H1 (cell line): ENCODE measurements at regions not wholly inside any gene's neighbourhood (a gene's known extent, or its start where the extent isn't known, plus 50 kb on each side); places are given as distances from the start of the nearest gene placed in this dataset.

ENCODE experiments used
- CTCF ChIA-PET: fragments of 300-600 bp; sonication (Branson Sonifier 250); formaldehyde crosslinking; loops from one replicate; lab custom pipeline; 2021; ENCODE audit not compliant: partially characterized antibody; lab: Charles Lee
- POLR2A ChIA-PET: fragments of 300-600 bp; sonication (Branson Sonifier 250); formaldehyde crosslinking; loops from one replicate; lab custom pipeline; 2021; ENCODE audit warnings: inconsistent platforms; ENCODE audit not compliant: partially characterized antibody; lab: Charles Lee
- DNase-seq, 2 experiments: peaks; one replicate each; pipeline versions ENCODE4 v3.0.0 to v3.0.0-alpha.2; 2010 to 2022; ENCODE audit warnings: low spot score in 2 of 2, low read depth in 1 of 2, mixed read lengths in 1 of 2
- FAIRE-seq: peaks from 2 replicates; lab custom pipeline; 2011; peaks lifted over from hg19 to GRCh38; lab: Jason Lieb, UNC
- H2AFZ ChIP-seq: 2 replicates; pipeline ENCODE4 v1.8.1; 2012; ENCODE audit warnings: low read length, inconsistent platforms
- H2AK5ac ChIP-seq: 2 replicates; pipeline ENCODE4 v1.6.1; 2013; ENCODE audit warnings: low read depth, low read length
- H2BK120ac ChIP-seq: replicated peaks from 2 replicates; pipeline ENCODE3; 2013; ENCODE audit warnings: low read depth, low read length, inconsistent platforms
- H2BK12ac ChIP-seq: 2 replicates; pipeline ENCODE4 v1.6.1; 2013; ENCODE audit warnings: low read depth, low read length
- H2BK15ac ChIP-seq: 2 replicates; pipeline ENCODE4 v1.6.1; 2013; ENCODE audit warnings: low read length
- H2BK20ac ChIP-seq: 2 replicates; pipeline ENCODE4 v1.6.1; 2013; ENCODE audit warnings: low read length
- H2BK5ac ChIP-seq: 2 replicates; pipeline ENCODE4 v1.6.1; 2013; ENCODE audit warnings: low read depth, low read length
- H3K14ac ChIP-seq: 2 replicates; pipeline ENCODE4 v1.6.1; 2013; ENCODE audit warnings: inconsistent platforms; ENCODE audit not compliant: insufficient read length
- H3K18ac ChIP-seq: 2 replicates; pipeline ENCODE4 v1.6.1; 2013; ENCODE audit warnings: low read length; ENCODE audit errors: extremely low read depth
- H3K23ac ChIP-seq: 2 replicates; pipeline ENCODE4 v1.6.1; 2013; ENCODE audit warnings: inconsistent platforms; ENCODE audit not compliant: insufficient read length
- H3K23me2 ChIP-seq: 2 replicates; pipeline ENCODE4 v1.6.1; 2013; ENCODE audit warnings: low read depth, low read length
- H3K27ac ChIP-seq: 2 replicates; pipeline ENCODE4 v1.6.1; 2011; ENCODE audit warnings: low read depth, low read length, inconsistent platforms
- H3K27me3 ChIP-seq, 4 experiments: replicated peaks in 1 of 4; 1 replicate in 1 of 4; 2 replicates in 3 of 4; pipeline versions ENCODE4 v1.6.1 to v1.8.1; 2011 to 2013; ENCODE audit warnings: low read length in 3 of 4, mild to moderate bottlenecking in 3 of 4, inconsistent platforms in 2 of 4, mixed read lengths in 2 of 4, moderate library complexity in 1 of 4; ENCODE audit not compliant: control insufficient read depth in 3 of 4, insufficient read depth in 3 of 4; ENCODE audit errors: extremely low read depth in 1 of 4
- H3K36me3 ChIP-seq, 4 experiments: 2 replicates each; pipeline versions ENCODE4 v1.6.1 to v1.8.1; 2011 to 2013; ENCODE audit warnings: mild to moderate bottlenecking in 4 of 4, low read length in 3 of 4, moderate library complexity in 2 of 4, control low read depth in 1 of 4, inconsistent platforms in 1 of 4; ENCODE audit not compliant: insufficient read depth in 4 of 4, control insufficient read depth in 2 of 4
- H3K4ac ChIP-seq: replicated peaks from 2 replicates; pipeline ENCODE3; 2013; ENCODE audit warnings: low read length, low read depth, mixed read lengths, inconsistent platforms; ENCODE audit not compliant: insufficient read length
- H3K4me1 ChIP-seq, 4 experiments: replicated peaks in 1 of 4; 1 replicate in 1 of 4; 2 replicates in 3 of 4; pipeline versions ENCODE4 v1.6.1 to v1.8.1; 2011 to 2013; ENCODE audit warnings: low read length in 3 of 4, inconsistent platforms in 2 of 4, mixed read lengths in 1 of 4; ENCODE audit not compliant: insufficient read depth in 4 of 4, control insufficient read depth in 3 of 4
- H3K4me2 ChIP-seq, 2 experiments: 2 replicates each; pipeline versions ENCODE4 v1.6.1 to v1.8.1; 2011 to 2013; ENCODE audit warnings: low read depth in 2 of 2, low read length in 2 of 2, control low read depth in 1 of 2, inconsistent platforms in 1 of 2, mild to moderate bottlenecking in 1 of 2; ENCODE audit not compliant: insufficient read depth in 1 of 2
- H3K4me3 ChIP-seq, 4 experiments: fragments of 200-600, 300-600 bp in 1 of 4; sonication (generic), shearing (Covaris generic), sonication (Bioruptor Twin) in 1 of 4; 2 replicates each; pipeline versions ENCODE4 v1.5.1 to v1.8.1; 2011 to 2016; ENCODE audit warnings: low read length in 4 of 4, low read depth in 3 of 4, control low read depth in 2 of 4, inconsistent platforms in 2 of 4, mild to moderate bottlenecking in 2 of 4, mixed read lengths in 1 of 4, moderate library complexity in 1 of 4; ENCODE audit not compliant: insufficient read depth in 2 of 4; ENCODE audit errors: extremely low read depth in 1 of 4
- H3K56ac ChIP-seq: replicated peaks from 2 replicates; pipeline ENCODE3; 2013; ENCODE audit warnings: low read depth, mild to moderate bottlenecking, mixed read lengths, low read length, inconsistent platforms; ENCODE audit not compliant: insufficient read length
- H3K79me1 ChIP-seq: 2 replicates; pipeline ENCODE4 v1.6.1; 2013; ENCODE audit warnings: low read depth, low read length, control low read depth
- H3K79me2 ChIP-seq, 2 experiments: 2 replicates each; pipeline versions ENCODE4 v1.6.1 to v1.8.1; 2012 to 2013; ENCODE audit warnings: low read length in 2 of 2, mild to moderate bottlenecking in 2 of 2, inconsistent platforms in 1 of 2; ENCODE audit not compliant: insufficient read depth in 2 of 2, control insufficient read depth in 1 of 2
- H3K9ac ChIP-seq, 4 experiments: replicated peaks in 1 of 4; 1 replicate in 1 of 4; 2 replicates in 3 of 4; pipeline versions ENCODE4 v1.6.1 to v1.8.1; 2011 to 2013; ENCODE audit warnings: low read depth in 3 of 4, low read length in 3 of 4, control low read depth in 2 of 4, mild to moderate bottlenecking in 2 of 4, moderate library complexity in 2 of 4, inconsistent platforms in 1 of 4; ENCODE audit errors: extremely low read depth in 1 of 4
- H3K9me3 ChIP-seq, 2 experiments: 2 replicates each; pipeline versions ENCODE4 v1.6.1 to v1.8.1; 2012 to 2013; ENCODE audit warnings: mild to moderate bottlenecking in 2 of 2, moderate library complexity in 2 of 2, control low read depth in 1 of 2, inconsistent platforms in 1 of 2, low read depth in 1 of 2, low read length in 1 of 2, mixed read lengths in 1 of 2; ENCODE audit not compliant: insufficient read depth in 2 of 2
- H4K20me1 ChIP-seq, 2 experiments: replicated peaks in 1 of 2; 2 replicates each; pipeline versions ENCODE3 to v1.8.1; 2011 to 2013; ENCODE audit warnings: inconsistent platforms in 2 of 2, low read length in 2 of 2, mild to moderate bottlenecking in 1 of 2; ENCODE audit not compliant: insufficient read depth in 2 of 2, control insufficient read depth in 1 of 2
- H4K5ac ChIP-seq: 2 replicates; pipeline ENCODE4 v1.6.1; 2013; ENCODE audit warnings: low read length, low read depth, mixed read lengths, inconsistent platforms; ENCODE audit not compliant: insufficient read length
- H4K8ac ChIP-seq: 2 replicates; pipeline ENCODE4 v1.8.0; 2013; ENCODE audit warnings: mild to moderate bottlenecking, moderate library complexity, low read length, inconsistent platforms; ENCODE audit not compliant: insufficient read depth; ENCODE audit errors: extremely low read depth
- H4K91ac ChIP-seq: replicated peaks from 2 replicates; pipeline ENCODE3; 2013; ENCODE audit warnings: low read length, mixed read lengths, inconsistent platforms; ENCODE audit not compliant: insufficient read length
- GABPA ChIP-seq: IDR thresholded peaks from 2 replicates; pipeline ENCODE4 v1.6.1; 2011; ENCODE audit warnings: mild to moderate bottlenecking, low read length, moderate library complexity, borderline replicate concordance; ENCODE audit not compliant: insufficient read depth
- TCF12 ChIP-seq: IDR thresholded peaks from 2 replicates; pipeline ENCODE4 v1.6.1; 2011; ENCODE audit warnings: low read depth, mild to moderate bottlenecking, low read length
- WGBS, 2 experiments: shearing (Covaris generic) in 1 of 2; methylation state at CpG; one replicate each; pipeline versions ENCODE4 v1.1.6 to v1.1.7; 2013 to 2015; ENCODE audit warnings: low lambda C conversion rate in 2 of 2, mixed read lengths in 2 of 2, inconsistent platforms in 1 of 2, low coverage in 1 of 2, missing lambda C conversion rate in 1 of 2; ENCODE audit not compliant: insufficient replicate concordance in 2 of 2, insufficient coverage in 1 of 2, insufficient read length in 1 of 2; ENCODE audit errors: extremely low coverage in 1 of 2, missing lambda C conversion rate in 1 of 2; 5-methylcytosine and 5-hydroxymethylcytosine counted together

DNA sequence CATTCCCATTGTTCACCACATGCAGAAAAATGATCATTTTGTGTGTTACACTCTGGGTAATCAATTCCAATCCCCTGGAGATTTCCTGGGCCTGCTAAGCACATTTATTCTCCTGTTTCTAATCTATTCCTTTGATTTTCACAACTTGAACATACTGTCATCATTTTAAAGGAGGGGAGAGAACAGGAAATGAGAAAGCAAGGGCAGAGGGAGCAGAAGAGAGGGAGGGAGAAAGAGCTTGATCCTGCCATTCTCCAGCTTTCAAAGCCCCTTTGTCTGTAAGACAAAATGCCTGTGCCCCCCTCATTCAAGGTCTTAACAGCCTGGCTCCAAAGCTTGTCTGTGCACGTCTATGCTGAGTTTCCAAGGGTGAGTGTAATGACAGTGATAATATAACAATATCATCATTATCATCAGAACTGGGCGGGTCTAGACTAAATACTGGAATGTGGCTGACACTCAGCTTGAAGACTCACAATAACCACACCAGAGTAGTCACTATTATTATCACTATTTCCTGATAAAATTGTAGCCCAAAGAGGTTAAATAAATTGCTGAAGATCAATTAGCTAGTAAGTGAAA is 164.4 kb upstream of the KLHL29 start:
- ChIA-PET CTCF (interaction anchor here (0.7 to 0.9 kb wide), 2 partner anchors 12 to 163 kb away, joined by 3 read pairs; no protein-coding TSS in a partner anchor), POLR2A (no interaction called here)
- Histone ChIP-seq H3K4me3 (no peak overlapping the region), H2BK12ac (no peak overlapping the region), H3K9me3 (no peaks in the 10 kb centered on the region), H2BK15ac (no peak overlapping the region), H4K91ac (no peak overlapping the region), H3K27ac (no peak overlapping the region), H3K4me1 (no peaks in the 10 kb centered on the region), H2BK120ac (no peak overlapping the region), H3K18ac (no peak overlapping the region), H3K23me2 (no peaks in the 10 kb centered on the region), H3K4ac (no peak overlapping the region), H4K5ac (no peak overlapping the region), H3K56ac (no peak overlapping the region), H4K8ac (no peak overlapping the region), H3K36me3 (no peaks in the 10 kb centered on the region), H3K9ac (no peak overlapping the region), H3K14ac (no peak overlapping the region), H2BK5ac (no peak overlapping the region), H3K79me1 (no peaks in the 10 kb centered on the region), H2AK5ac (no peak overlapping the region), H4K20me1 (no peaks in the 10 kb centered on the region), H2BK20ac (no peak overlapping the region), H3K79me2 (no peaks in the 10 kb centered on the region), H3K27me3 (no peaks in the 10 kb centered on the region), H3K23ac (no peak overlapping the region), H3K4me2 (no peak overlapping the region), H2AFZ (no peak overlapping the region)
- DNase-seq (no peak), FAIRE-seq (no peak)
- WGBS, 2 experiments = 86% methylated on average over 2 of the region's 2 CpGs; no CpG with 5 or more reads in 1 of the 2 experiments
- no peak for TF ChIP-seq GABPA
- no peak for TF ChIP-seq TCF12
